Astrocyte (in vitro differentiated cells and primary cell): ENCODE measurements at regions not wholly inside any gene's neighbourhood (a gene's known extent, or its start where the extent isn't known, plus 50 kb on each side); places are given as distances from the start of the nearest gene placed in this dataset.

Experiments
- CTCF ChIP-seq: IDR thresholded peaks from 2 replicates; pipeline ENCODE4 v1.5.1; 2011; ENCODE audit warnings: low read depth, mild to moderate bottlenecking, inconsistent platforms, low read length, moderate library complexity; ENCODE audit not compliant: insufficient read depth
- EZH2 ChIP-seq: IDR thresholded peaks from 2 replicates; pipeline ENCODE4 v1.6.1; 2012; ENCODE audit warnings: mild to moderate bottlenecking, low read length, inconsistent platforms; ENCODE audit not compliant: insufficient read depth

GRCh38 chr16:80200079-80200478 is 340.7 kb upstream of the DYNLRB2 start:
- no peak for TF ChIP-seq CTCF
- TF ChIP-seq EZH2: no peak
